ENCODE measurements at regions not wholly inside any gene's neighbourhood (a gene's known extent, or its start where the extent isn't known, plus 50 kb on each side); places are given as distances from the start of the nearest gene placed in this dataset.

DNA sequence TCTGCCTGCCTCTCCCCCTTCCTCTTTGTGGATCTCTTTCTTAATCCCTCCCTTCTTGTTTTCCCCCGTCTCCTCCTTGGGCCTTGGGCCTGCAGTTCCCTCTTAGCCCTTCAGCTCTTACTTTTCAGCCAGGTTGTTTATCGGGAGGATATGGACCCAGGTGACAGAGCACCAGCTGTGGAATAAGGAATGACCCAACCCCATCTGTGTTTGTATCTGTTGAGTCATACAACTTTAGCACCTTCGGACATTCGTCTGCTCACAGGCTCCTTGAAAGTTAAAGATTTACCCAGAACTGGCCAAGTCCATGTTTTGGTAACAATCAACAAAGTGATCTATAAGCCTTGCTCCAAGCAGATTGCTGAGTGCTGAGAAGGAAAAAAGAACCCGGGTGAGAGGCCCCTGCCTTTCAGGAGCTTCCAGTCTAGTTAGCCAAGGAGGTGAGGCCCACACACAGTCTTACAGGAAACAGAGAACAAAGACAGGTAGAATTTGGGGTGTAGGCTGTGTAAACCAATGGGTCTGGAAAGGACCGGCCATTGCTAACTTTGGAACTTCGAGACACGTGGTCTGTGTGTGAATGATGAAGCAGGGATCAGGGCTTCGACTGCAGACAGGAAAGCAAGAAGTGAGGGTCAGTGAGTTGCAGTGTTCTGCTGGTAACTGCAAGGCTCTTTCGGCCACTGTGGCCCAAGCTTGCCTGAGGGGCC, 66.7 kb upstream of the F3 start:
- H3K36me3 Mint-ChIP-seq (ENCODE audit: low read depth): peaks cover 3% of the 10 kb centered on the region
- Histone ChIP-seq H3K36me3 (ENCODE audit: control insufficient read depth, insufficient read depth, low read length) (no peaks in the 10 kb centered on the region), H3K4me3 (ENCODE audit: low read length) (no peak overlapping the region), H3K9me3 (ENCODE audit: control insufficient read depth, low read length) (no peaks in the 10 kb centered on the region), H3K27me3 (ENCODE audit: control insufficient read depth, insufficient read depth, low read length, poor library complexity, severe bottlenecking) (no peaks in the 10 kb centered on the region), H3K9ac (ENCODE audit: extremely low read depth, low read length, poor library complexity, severe bottlenecking) (no peak overlapping the region), H3K4me1 (ENCODE audit: control insufficient read depth, insufficient read depth, low read length) (peaks cover 10% of the 10 kb centered on the region), H3K27ac (ENCODE audit: low read depth, low read length) (no peak overlapping the region)
- peak overlapping the region; percentile 87 for H3K27ac Mint-ChIP-seq
- peaks cover 2% of the 10 kb centered on the region for H3K9me3 Mint-ChIP-seq
- H3K4me1 Mint-ChIP-seq: peaks cover 55% of the 10 kb centered on the region
- peak; percentile 50 for DNase-seq
- H3K4me3 Mint-ChIP-seq: no peak overlapping the region
- TF ChIP-seq CTCF (conservative IDR thresholded peaks at IDR 0.05): peak; percentile 18
- H3K27me3 Mint-ChIP-seq (ENCODE audit: insufficient read depth): no peaks in the 10 kb centered on the region
- WGBS, 2 experiments (ENCODE audit: insufficient coverage in 1 of 2, insufficient read length in 1 of 2): 74 to 86% methylated on average over 8 to 10 of the region's 10 CpGs

GRCh38 chr1:94607398-94607797, 65.8 kb upstream of the F3 start:
- Mint-ChIP-seq H3K27ac (no peak overlapping the region), H3K36me3 (ENCODE audit: low read depth) (peaks cover 3% of the 10 kb centered on the region), H3K9me3 (peaks cover 2% of the 10 kb centered on the region), H3K4me1 (peaks cover 53% of the 10 kb centered on the region), H3K4me3 (no peak overlapping the region), H3K27me3 (ENCODE audit: insufficient read depth) (no peaks in the 10 kb centered on the region)
- Histone ChIP-seq H3K9me3 (ENCODE audit: control insufficient read depth, low read length) (no peaks in the 10 kb centered on the region), H3K27ac (ENCODE audit: low read depth, low read length) (no peak overlapping the region), H3K9ac (ENCODE audit: extremely low read depth, low read length, poor library complexity, severe bottlenecking) (no peak overlapping the region), H3K27me3 (ENCODE audit: control insufficient read depth, insufficient read depth, low read length, poor library complexity, severe bottlenecking) (no peaks in the 10 kb centered on the region), H3K4me3 (ENCODE audit: low read length) (no peak overlapping the region), H3K36me3 (ENCODE audit: control insufficient read depth, insufficient read depth, low read length) (no peaks in the 10 kb centered on the region), H3K4me1 (ENCODE audit: control insufficient read depth, insufficient read depth, low read length) (peaks cover 10% of the 10 kb centered on the region)
- no peak for DNase-seq
- TF ChIP-seq CTCF (conservative IDR thresholded peaks at IDR 0.05): no peak
- WGBS, 2 experiments (ENCODE audit: insufficient coverage in 1 of 2, insufficient read length in 1 of 2): 95% methylated on average over 4 of the region's 4 CpGs

GRCh38 chr1:94606471-94606870, 64.9 kb upstream of the F3 start:
- H3K9me3 ChIP-seq (ENCODE audit: control insufficient read depth, low read length): no peaks in the 10 kb centered on the region
- Mint-ChIP-seq H3K27me3 (ENCODE audit: insufficient read depth) (no peaks in the 10 kb centered on the region), H3K27ac (no peak overlapping the region), H3K4me3 (no peak overlapping the region), H3K9me3 (peaks cover 2% of the 10 kb centered on the region), H3K4me1 (peaks cover 48% of the 10 kb centered on the region), H3K36me3 (ENCODE audit: low read depth) (peaks cover 3% of the 10 kb centered on the region)
- H3K4me3 ChIP-seq (ENCODE audit: low read length): no peak overlapping the region
- no peak overlapping the region for H3K27ac ChIP-seq (ENCODE audit: low read depth, low read length)
- H3K4me1 ChIP-seq (ENCODE audit: control insufficient read depth, insufficient read depth, low read length): peaks cover 10% of the 10 kb centered on the region
- peak; percentile 47 for DNase-seq
- H3K9ac ChIP-seq (ENCODE audit: extremely low read depth, low read length, poor library complexity, severe bottlenecking): no peak overlapping the region
- TF ChIP-seq CTCF (conservative IDR thresholded peaks at IDR 0.05): no peak
- H3K36me3 ChIP-seq (ENCODE audit: control insufficient read depth, insufficient read depth, low read length): no peaks in the 10 kb centered on the region
- no peaks in the 10 kb centered on the region for H3K27me3 ChIP-seq (ENCODE audit: control insufficient read depth, insufficient read depth, low read length, poor library complexity, severe bottlenecking)
- WGBS, 2 experiments (ENCODE audit: insufficient coverage in 1 of 2, insufficient read length in 1 of 2): 95 to 97% methylated on average over 4 of the region's 4 CpGs

Data from endodermal cell (in vitro differentiated cells).